ENCODE measurements at regions not wholly inside any gene's neighbourhood (a gene's known extent, or its start where the extent isn't known, plus 50 kb on each side); places are given as distances from the start of the nearest gene placed in this dataset.

DNA sequence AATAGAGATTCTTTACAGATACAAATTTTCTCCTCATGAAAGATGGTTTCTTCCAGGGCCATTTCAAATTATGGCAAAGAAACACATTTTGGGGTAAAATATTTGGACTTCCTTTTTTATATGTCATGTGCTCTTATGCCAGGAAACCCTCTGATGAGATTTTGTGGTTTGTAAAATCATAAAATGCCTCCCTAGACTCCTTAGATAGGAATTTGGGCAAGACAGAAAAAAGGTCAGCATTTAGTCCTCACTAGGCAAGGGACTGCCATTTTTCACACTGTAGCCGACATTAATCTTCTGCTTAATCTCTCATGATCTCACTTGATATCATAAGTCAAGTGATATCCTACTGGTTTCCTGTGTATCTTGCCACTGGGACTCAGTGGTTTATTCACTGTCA, 286.4 kb downstream of the ARHGAP12 start:
- peaks cover 15% of the 10 kb centered on the region for H3K36me3 Mint-ChIP-seq (ENCODE audit: unreplicated experiment)
- H3K27ac Mint-ChIP-seq (ENCODE audit: unreplicated experiment): no peak overlapping the region
- TF ChIP-seq, protein P1, sequence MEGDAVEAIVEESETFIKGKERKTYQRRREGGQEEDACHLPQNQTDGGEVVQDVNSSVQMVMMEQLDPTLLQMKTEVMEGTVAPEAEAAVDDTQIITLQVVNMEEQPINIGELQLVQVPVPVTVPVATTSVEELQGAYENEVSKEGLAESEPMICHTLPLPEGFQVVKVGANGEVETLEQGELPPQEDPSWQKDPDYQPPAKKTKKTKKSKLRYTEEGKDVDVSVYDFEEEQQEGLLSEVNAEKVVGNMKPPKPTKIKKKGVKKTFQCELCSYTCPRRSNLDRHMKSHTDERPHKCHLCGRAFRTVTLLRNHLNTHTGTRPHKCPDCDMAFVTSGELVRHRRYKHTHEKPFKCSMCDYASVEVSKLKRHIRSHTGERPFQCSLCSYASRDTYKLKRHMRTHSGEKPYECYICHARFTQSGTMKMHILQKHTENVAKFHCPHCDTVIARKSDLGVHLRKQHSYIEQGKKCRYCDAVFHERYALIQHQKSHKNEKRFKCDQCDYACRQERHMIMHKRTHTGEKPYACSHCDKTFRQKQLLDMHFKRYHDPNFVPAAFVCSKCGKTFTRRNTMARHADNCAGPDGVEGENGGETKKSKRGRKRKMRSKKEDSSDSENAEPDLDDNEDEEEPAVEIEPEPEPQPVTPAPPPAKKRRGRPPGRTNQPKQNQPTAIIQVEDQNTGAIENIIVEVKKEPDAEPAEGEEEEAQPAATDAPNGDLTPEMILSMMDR (IDR thresholded peaks at IDR 0.05; ENCODE audit: partially characterized antibody, unreplicated experiment): no peak
- no peak overlapping the region for H3K4me3 Mint-ChIP-seq (ENCODE audit: unreplicated experiment)
- DNase-seq: no peak
- H3K27me3 Mint-ChIP-seq (ENCODE audit: unreplicated experiment): peaks cover 6% of the 10 kb centered on the region
- peaks cover 5% of the 10 kb centered on the region for H3K9me3 Mint-ChIP-seq (ENCODE audit: unreplicated experiment)
- H3K4me1 Mint-ChIP-seq (ENCODE audit: low read depth, unreplicated experiment): no peaks in the 10 kb centered on the region

DNA sequence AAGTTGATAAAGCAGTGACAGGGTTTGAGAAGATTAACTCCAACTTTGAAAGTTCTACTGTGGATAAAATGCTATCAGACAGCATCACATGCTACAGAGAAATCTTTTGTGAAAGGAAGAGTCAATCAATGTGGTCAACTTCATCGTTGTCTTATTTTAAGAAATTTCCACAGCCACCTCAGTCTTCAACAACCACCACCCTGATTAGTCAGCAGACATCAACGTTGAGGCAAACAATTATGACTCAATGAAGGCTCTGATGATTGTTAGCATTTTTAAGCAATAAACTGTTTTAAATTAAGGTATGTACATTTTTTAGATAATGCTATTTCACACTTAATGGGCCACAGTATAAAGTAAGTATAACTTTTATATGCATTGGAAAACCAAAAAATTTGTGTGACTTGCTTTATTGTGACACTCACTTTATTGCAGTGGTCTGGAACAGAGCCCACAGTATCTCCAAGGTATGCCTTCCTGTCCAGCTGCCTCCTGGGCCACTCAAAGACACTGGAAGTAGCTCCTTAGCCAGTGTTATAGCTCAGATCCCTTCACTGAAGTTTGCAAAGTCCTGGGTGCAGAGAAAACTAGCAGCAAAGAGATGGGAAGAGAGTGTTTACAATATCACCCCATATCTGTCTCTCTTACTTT, 293.1 kb downstream of the ARHGAP12 start:
- Mint-ChIP-seq H3K27me3 (ENCODE audit: unreplicated experiment) (peaks cover 5% of the 10 kb centered on the region), H3K36me3 (ENCODE audit: unreplicated experiment) (peaks cover 15% of the 10 kb centered on the region), H3K4me1 (ENCODE audit: low read depth, unreplicated experiment) (no peaks in the 10 kb centered on the region), H3K4me3 (ENCODE audit: unreplicated experiment) (no peak overlapping the region), H3K27ac (ENCODE audit: unreplicated experiment) (no peak overlapping the region), H3K9me3 (ENCODE audit: unreplicated experiment) (peaks cover 5% of the 10 kb centered on the region)
- TF ChIP-seq, protein P1 (IDR thresholded peaks at IDR 0.05; ENCODE audit: partially characterized antibody, unreplicated experiment): no peak
- no peak for DNase-seq

DNA sequence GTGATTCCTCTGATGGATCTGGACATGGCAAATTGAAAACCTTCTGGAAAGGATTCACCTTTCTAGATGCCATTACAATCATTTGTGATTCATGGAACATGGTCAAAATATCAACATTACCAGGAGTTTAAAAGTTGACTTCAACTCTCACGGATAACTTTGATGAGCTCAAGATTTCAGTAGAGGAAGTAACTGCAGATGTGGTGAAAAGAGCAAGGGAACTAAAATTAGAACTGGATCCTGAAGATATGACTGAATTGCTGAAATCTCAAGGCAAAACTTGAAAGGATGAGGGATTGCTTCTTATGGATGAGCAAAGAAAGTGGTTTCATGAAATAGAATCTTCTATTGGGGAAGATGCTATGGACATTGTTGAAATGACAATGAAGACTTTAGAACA, 293.6 kb downstream of the ARHGAP12 start:
- TF ChIP-seq, protein P1 (IDR thresholded peaks at IDR 0.05; ENCODE audit: partially characterized antibody, unreplicated experiment): no peak
- Mint-ChIP-seq H3K4me3 (ENCODE audit: unreplicated experiment) (no peak overlapping the region), H3K9me3 (ENCODE audit: unreplicated experiment) (peaks cover 5% of the 10 kb centered on the region), H3K4me1 (ENCODE audit: low read depth, unreplicated experiment) (no peaks in the 10 kb centered on the region), H3K27ac (ENCODE audit: unreplicated experiment) (no peak overlapping the region), H3K36me3 (ENCODE audit: unreplicated experiment) (peaks cover 15% of the 10 kb centered on the region), H3K27me3 (ENCODE audit: unreplicated experiment) (peaks cover 5% of the 10 kb centered on the region)
- no peak for DNase-seq

GRCh38 chr10:31630861-31631567, 297.6 kb downstream of the ARHGAP12 start:
- Mint-ChIP-seq H3K4me3 (ENCODE audit: unreplicated experiment) (no peak overlapping the region), H3K27ac (ENCODE audit: unreplicated experiment) (no peak overlapping the region), H3K4me1 (ENCODE audit: low read depth, unreplicated experiment) (no peaks in the 10 kb centered on the region), H3K27me3 (ENCODE audit: unreplicated experiment) (peaks cover 2% of the 10 kb centered on the region), H3K9me3 (ENCODE audit: unreplicated experiment) (peaks cover 4% of the 10 kb centered on the region), H3K36me3 (ENCODE audit: unreplicated experiment) (peaks cover 13% of the 10 kb centered on the region)
- no peak for DNase-seq
- TF ChIP-seq, protein P1 (IDR thresholded peaks at IDR 0.05; ENCODE audit: partially characterized antibody, unreplicated experiment): no peak

DNA sequence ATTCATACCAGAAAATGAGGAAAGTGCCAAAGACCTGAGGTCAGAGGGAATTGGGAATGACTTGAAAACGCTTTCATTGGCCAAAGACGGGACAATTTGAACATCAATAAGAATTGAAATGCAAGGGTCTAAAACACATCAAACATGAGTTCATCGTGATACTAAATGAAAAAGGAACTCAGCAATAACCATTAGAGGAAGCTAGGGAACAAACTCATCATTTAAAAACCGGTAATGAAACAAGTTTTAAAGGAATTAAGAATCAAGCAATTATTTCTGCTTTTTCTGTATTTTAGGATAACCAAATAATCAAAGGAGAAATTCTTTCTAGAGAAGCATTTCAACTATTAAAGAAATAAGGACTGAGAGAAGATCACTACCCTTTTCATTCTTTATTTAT, 303.1 kb downstream of the ARHGAP12 start:
- TF ChIP-seq, protein P1 (IDR thresholded peaks at IDR 0.05; ENCODE audit: partially characterized antibody, unreplicated experiment): no peak
- H3K36me3 Mint-ChIP-seq (ENCODE audit: unreplicated experiment): peaks cover 27% of the 10 kb centered on the region
- no peaks in the 10 kb centered on the region for H3K27me3 Mint-ChIP-seq (ENCODE audit: unreplicated experiment)
- no peak overlapping the region for H3K4me3 Mint-ChIP-seq (ENCODE audit: unreplicated experiment)
- DNase-seq: no peak
- no peak overlapping the region for H3K27ac Mint-ChIP-seq (ENCODE audit: unreplicated experiment)
- peaks cover 10% of the 10 kb centered on the region for H3K4me1 Mint-ChIP-seq (ENCODE audit: low read depth, unreplicated experiment)
- H3K9me3 Mint-ChIP-seq (ENCODE audit: unreplicated experiment): no peaks in the 10 kb centered on the region

All from glutamatergic neuron (in vitro differentiated cells).